Body of pancreas (tissue), 4 donors: ENCODE measurements at regions not wholly inside any gene's neighbourhood (a gene's known extent, or its start where the extent isn't known, plus 50 kb on each side); places are given as distances from the start of the nearest gene placed in this dataset.

Source experiments
- CTCF ChIP-seq, 7 experiments: fragments of 450-650 bp in 4 of 7; fragments of 200-600 bp in 3 of 7; sonication (generic) in 3 of 7; IDR thresholded peaks; one replicate each; pipeline ENCODE4 v1.5.1; 2016 to 2019; ENCODE audit warnings: antibody characterized with exemption in 7 of 7
- POLR2A ChIP-seq, 3 donors: fragments of 450-650 bp; IDR thresholded peaks; one replicate each; pipeline ENCODE4 v1.6.1; 2016; ENCODE audit warnings: antibody characterized with exemption in 3 of 3, mild to moderate bottlenecking in 2 of 3

- TF ChIP-seq CTCF (IDR thresholded peaks at IDR 0.05) (no peak), POLR2A (IDR thresholded peaks at IDR 0.05) (no peak)
Measured at GRCh38 chr12:113650476-113650875, 178.8 kb upstream of the LHX5 start.
